Right atrium auricular region (tissue), 2 donors: ENCODE measurements at regions not wholly inside any gene's neighbourhood (a gene's known extent, or its start where the extent isn't known, plus 50 kb on each side); places are given as distances from the start of the nearest gene placed in this dataset.
"Not testable (repeated sequence)": the region's sequence is repeated elsewhere in the genome, so short reads cannot be mapped to it uniquely, and the experiment has no call there.

ENCODE experiments used
- DNase-seq: peaks from one replicate; pipeline ENCODE4 v3.0.0-alpha.2; 2019; ENCODE audit warnings: low spot score
- H3K27ac ChIP-seq, 2 donors: fragments of 200-600 bp; sonication (generic); 1 replicate in 1 of 2; 2 replicates in 1 of 2; pipeline ENCODE4 v1.5.1; 2016 to 2019
- H3K27me3 ChIP-seq, 2 donors: fragments of 200-600 bp; sonication (generic); one replicate each; pipeline versions ENCODE4 v1.5.1 to v1.6.0; 2017 to 2019
- H3K36me3 ChIP-seq: fragments of 200-600 bp; sonication (generic); one replicate; pipeline ENCODE4 v1.5.1; 2016
- H3K4me1 ChIP-seq, 2 donors: fragments of 200-600 bp; sonication (generic); one replicate each; pipeline versions ENCODE4 v1.5.1 to v1.6.0; 2017 to 2019
- H3K4me3 ChIP-seq, 2 donors: fragments of 200-600 bp; sonication (generic); 1 replicate in 1 of 2; 2 replicates in 1 of 2; pipeline ENCODE4 v1.5.1; 2017 to 2019; ENCODE audit warnings: mild to moderate bottlenecking in 1 of 2, moderate library complexity in 1 of 2
- H3K9me3 ChIP-seq, 2 donors: fragments of 200-600 bp; sonication (generic); one replicate each; pipeline ENCODE4 v1.5.1; 2019
- TF ChIP-seq, protein P1 (sequence below), 2 donors: fragments of 200-600 bp; sonication (generic); IDR thresholded peaks; one replicate each; pipeline ENCODE4 v1.5.1; 2019; ENCODE audit warnings: antibody characterized with exemption in 2 of 2

DNA sequence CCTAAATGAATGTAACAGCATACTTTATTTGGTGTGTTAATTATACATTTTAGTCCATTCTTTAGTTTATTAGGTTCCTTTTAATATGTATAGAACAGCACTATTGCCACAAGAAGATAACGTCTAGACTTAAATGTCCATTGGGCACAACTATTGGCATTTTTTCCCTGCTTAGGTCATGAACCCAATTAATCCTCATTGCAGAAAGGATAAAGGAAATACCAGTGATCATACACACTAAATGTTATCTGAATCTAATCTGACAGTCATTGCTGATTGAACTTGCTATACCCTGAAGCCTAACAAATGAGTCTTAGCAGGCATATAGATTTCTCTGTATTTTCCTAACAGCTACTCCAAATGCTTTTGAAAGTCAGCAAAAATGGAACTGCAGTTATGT lies 2250.0 kb upstream of the AGA start:
- TF ChIP-seq, protein P1, sequence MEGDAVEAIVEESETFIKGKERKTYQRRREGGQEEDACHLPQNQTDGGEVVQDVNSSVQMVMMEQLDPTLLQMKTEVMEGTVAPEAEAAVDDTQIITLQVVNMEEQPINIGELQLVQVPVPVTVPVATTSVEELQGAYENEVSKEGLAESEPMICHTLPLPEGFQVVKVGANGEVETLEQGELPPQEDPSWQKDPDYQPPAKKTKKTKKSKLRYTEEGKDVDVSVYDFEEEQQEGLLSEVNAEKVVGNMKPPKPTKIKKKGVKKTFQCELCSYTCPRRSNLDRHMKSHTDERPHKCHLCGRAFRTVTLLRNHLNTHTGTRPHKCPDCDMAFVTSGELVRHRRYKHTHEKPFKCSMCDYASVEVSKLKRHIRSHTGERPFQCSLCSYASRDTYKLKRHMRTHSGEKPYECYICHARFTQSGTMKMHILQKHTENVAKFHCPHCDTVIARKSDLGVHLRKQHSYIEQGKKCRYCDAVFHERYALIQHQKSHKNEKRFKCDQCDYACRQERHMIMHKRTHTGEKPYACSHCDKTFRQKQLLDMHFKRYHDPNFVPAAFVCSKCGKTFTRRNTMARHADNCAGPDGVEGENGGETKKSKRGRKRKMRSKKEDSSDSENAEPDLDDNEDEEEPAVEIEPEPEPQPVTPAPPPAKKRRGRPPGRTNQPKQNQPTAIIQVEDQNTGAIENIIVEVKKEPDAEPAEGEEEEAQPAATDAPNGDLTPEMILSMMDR (IDR thresholded peaks at IDR 0.05), result no peak
- H3K36me3 ChIP-seq, result no peaks in the 10 kb centered on the region
- H3K4me1 ChIP-seq, result no peaks in the 10 kb centered on the region
- no peak overlapping the region for H3K4me3 ChIP-seq
- no peaks in the 10 kb centered on the region for H3K9me3 ChIP-seq
- no peaks in the 10 kb centered on the region for H3K27me3 ChIP-seq
- H3K27ac ChIP-seq, result no peak overlapping the region
- no peak for DNase-seq

DNA sequence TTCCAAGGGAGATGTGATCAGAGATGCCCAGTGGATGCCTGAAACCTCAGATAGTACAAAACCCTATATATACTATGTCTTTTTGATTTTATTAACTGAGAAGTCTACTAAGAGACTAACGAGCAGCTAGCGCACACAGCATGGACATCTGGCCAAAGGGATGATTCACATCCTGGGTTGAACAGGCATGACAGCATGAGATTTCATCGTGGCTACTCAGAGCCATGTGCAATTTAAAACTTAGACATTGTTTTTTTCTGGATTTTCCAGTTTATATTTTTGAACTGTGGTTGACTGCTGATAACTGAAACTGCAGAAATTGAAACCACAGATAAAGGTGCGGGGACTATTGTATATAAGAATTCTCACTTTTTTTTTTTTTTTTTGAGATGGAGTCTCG lies 2252.9 kb upstream of the AGA start:
- Histone ChIP-seq H3K27me3 (no peaks in the 10 kb centered on the region), H3K9me3 (no peaks in the 10 kb centered on the region), H3K4me1 (no peaks in the 10 kb centered on the region), H3K27ac (no peak overlapping the region), H3K4me3 (no peak overlapping the region), H3K36me3 (no peaks in the 10 kb centered on the region)
- DNase-seq, result no peak
- TF ChIP-seq, protein P1 (IDR thresholded peaks at IDR 0.05), result no peak

- H3K4me3 ChIP-seq, result no peak overlapping the region
- DNase-seq, result no peak
- no peaks in the 10 kb centered on the region for H3K36me3 ChIP-seq
- H3K27me3 ChIP-seq, result no peaks in the 10 kb centered on the region
- TF ChIP-seq, protein P1 (IDR thresholded peaks at IDR 0.05), result no peak
- H3K9me3 ChIP-seq, result no peaks in the 10 kb centered on the region
- no peak overlapping the region for H3K27ac ChIP-seq
- H3K4me1 ChIP-seq, result no peaks in the 10 kb centered on the region
Measured at GRCh38 chr4:179698321-179698720, 2256.1 kb upstream of the AGA start.

DNA sequence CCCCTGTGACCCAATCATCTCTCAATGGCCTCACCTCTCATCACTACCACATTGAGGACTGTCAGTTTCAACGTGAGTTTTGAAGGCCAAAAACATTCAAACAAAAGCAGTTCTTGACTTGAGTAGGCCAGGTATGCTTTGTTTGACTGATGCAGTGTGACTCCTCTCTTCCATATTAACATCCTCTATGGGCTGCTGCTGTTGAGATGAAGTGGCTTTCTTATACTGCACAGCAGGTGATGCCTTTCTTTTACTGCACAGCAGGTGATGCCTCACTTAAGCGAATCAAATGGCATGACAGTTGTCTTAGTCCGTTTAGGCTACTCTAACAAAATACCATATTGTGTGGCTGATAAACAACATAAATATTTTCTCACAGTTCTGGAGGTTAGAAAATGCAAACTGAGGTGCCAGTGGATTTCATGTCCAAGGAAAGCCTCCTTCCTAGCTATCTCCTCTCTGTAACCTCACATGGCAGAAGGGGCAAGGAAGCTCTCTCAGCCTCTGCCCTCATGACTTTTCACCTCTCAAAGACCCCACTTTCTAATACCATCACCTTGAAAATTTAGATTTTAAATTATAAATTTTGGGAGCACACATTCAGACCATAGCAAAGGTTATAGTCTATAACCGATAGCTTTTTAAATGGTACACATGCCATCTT lies 2267.9 kb upstream of the AGA start:
- TF ChIP-seq, protein P1 (IDR thresholded peaks at IDR 0.05), result no peak
- H3K4me3 ChIP-seq, result no peak overlapping the region
- DNase-seq, result no peak
- H3K36me3 ChIP-seq, result no peaks in the 10 kb centered on the region
- H3K27me3 ChIP-seq, result no peaks in the 10 kb centered on the region
- no peaks in the 10 kb centered on the region for H3K4me1 ChIP-seq
- no peak overlapping the region for H3K27ac ChIP-seq
- no peaks in the 10 kb centered on the region for H3K9me3 ChIP-seq

GRCh38 chr4:179719766-179720450 lies 2277.7 kb upstream of the AGA start:
- H3K9me3 ChIP-seq, result no peaks in the 10 kb centered on the region
- no peak for DNase-seq
- no peak overlapping the region for H3K4me3 ChIP-seq
- no peaks in the 10 kb centered on the region for H3K27me3 ChIP-seq
- H3K4me1 ChIP-seq, result no peaks in the 10 kb centered on the region
- no peak overlapping the region for H3K27ac ChIP-seq
- TF ChIP-seq, protein P1 (IDR thresholded peaks at IDR 0.05), result no peak
- H3K36me3 ChIP-seq, result no peaks in the 10 kb centered on the region

GRCh38 chr4:179726491-179726890 lies 2284.3 kb upstream of the AGA start:
- not testable (repeated sequence) for H3K27ac ChIP-seq, H3K36me3 ChIP-seq, H3K4me3 ChIP-seq, DNase-seq, H3K4me1 ChIP-seq, H3K27me3 ChIP-seq, H3K9me3 ChIP-seq
